NCI-H748 (cell line): ENCODE measurements at regions not wholly inside any gene's neighbourhood (a gene's known extent, or its start where the extent isn't known, plus 50 kb on each side); places are given as distances from the start of the nearest gene placed in this dataset.

Experiments used
- DNase-seq: peaks from one replicate; lab custom pipeline; 2025; ENCODE audit not compliant: unreplicated experiment; lab: John Stamatoyannopoulos, UW

GRCh38 chr6:45742591-45742990 is 273.1 kb downstream of the CLIC5 start:
- DNase-seq, result no peak

GRCh38 chr6:45741437-45742171 is 274.1 kb downstream of the CLIC5 start:
- DNase-seq, result no peak

GRCh38 chr6:45739058-45739457 is 276.6 kb downstream of the CLIC5 start:
- DNase-seq, result no peak

GRCh38 chr6:45738057-45738455 is 277.6 kb downstream of the CLIC5 start:
- no peak for DNase-seq

GRCh38 chr6:45737331-45738056 is 278.2 kb downstream of the CLIC5 start:
- no peak for DNase-seq

- no peak for DNase-seq
Observed at GRCh38 chr6:45736134-45736533, 279.5 kb downstream of the CLIC5 start.

GRCh38 chr6:45732731-45733130 is 282.9 kb downstream of the CLIC5 start:
- DNase-seq, result no peak

- no peak for DNase-seq
Observed at GRCh38 chr6:45730232-45730631, 285.4 kb downstream of the CLIC5 start.

GRCh38 chr6:45728674-45729073 is 287.0 kb downstream of the CLIC5 start:
- no peak for DNase-seq

GRCh38 chr6:45727819-45728449 is 287.7 kb downstream of the CLIC5 start:
- peak; percentile 75 for DNase-seq

GRCh38 chr6:45727228-45727627 is 288.4 kb downstream of the CLIC5 start:
- DNase-seq, result no peak

GRCh38 chr6:45726444-45726843 is 289.2 kb downstream of the CLIC5 start:
- DNase-seq, result no peak

- DNase-seq, result no peak
Observed at GRCh38 chr6:45724511-45724910, 291.1 kb downstream of the CLIC5 start.

GRCh38 chr6:45724027-45724426 is 291.6 kb downstream of the CLIC5 start:
- no peak for DNase-seq

- no peak for DNase-seq
Observed at GRCh38 chr6:45722876-45723275, 292.8 kb downstream of the CLIC5 start.

GRCh38 chr6:45721665-45722064 is 294.0 kb downstream of the CLIC5 start:
- DNase-seq, result peak; percentile 13

GRCh38 chr6:45718871-45719270 is 296.8 kb downstream of the CLIC5 start:
- DNase-seq, result no peak

GRCh38 chr6:45718131-45718530 is 297.5 kb downstream of the CLIC5 start:
- DNase-seq, result no peak

- no peak for DNase-seq
Observed at GRCh38 chr6:45717715-45718114, 297.9 kb downstream of the CLIC5 start.

GRCh38 chr6:45717027-45717426 is 298.6 kb downstream of the CLIC5 start:
- DNase-seq, result no peak

- no peak for DNase-seq
Observed at GRCh38 chr6:45715508-45715803, 300.2 kb downstream of the CLIC5 start.

GRCh38 chr6:45714741-45715507 is 300.7 kb downstream of the CLIC5 start:
- peak; percentile 87 for DNase-seq
